HCT116 (cell line): ENCODE measurements at regions not wholly inside any gene's neighbourhood (a gene's known extent, or its start where the extent isn't known, plus 50 kb on each side); places are given as distances from the start of the nearest gene placed in this dataset.

Experiments used
- ATAC-seq: fragments of 200-7000 bp; cut with Tn5 transposase; 2 replicates; pipeline ENCODE4 v1.9.1; 2020; ENCODE audit warnings: mild to moderate bottlenecking, moderate library complexity
- BruUV-seq: library from RNA; stranded (reverse); fragments of 400-500 nt; replicated peaks from 2 replicates; lab custom pipeline; 2021; lab: Mats Ljungman, UMichigan
- CTCF ChIA-PET: fragments of 300-600 bp; sonication (Branson Sonifier 250); formaldehyde crosslinking; loops from one replicate; lab custom pipeline; 2021; ENCODE audit warnings: antibody characterized with exemption; lab: Charles Lee
- POLR2A ChIA-PET: fragments of 300-600, 350-600 bp; sonication (Branson Sonifier 250); formaldehyde crosslinking; loops from one replicate; lab custom pipeline; 2021; ENCODE audit warnings: antibody characterized with exemption; lab: Charles Lee
- RAD21 ChIA-PET, 2 experiments: fragments of 300-600 bp; sonication (Branson Sonifier 250); formaldehyde crosslinking; loops; one replicate each; lab custom pipeline; 2023; ENCODE audit warnings: low total read pairs in 2 of 2; ENCODE audit not compliant: uncharacterized antibody in 2 of 2, unreplicated experiment in 2 of 2, low non-redundant PET in 1 of 2; lab: Charles Lee
- DNase-seq: peaks from one replicate; pipeline ENCODE4 v3.0.0-alpha.2; 2010; ENCODE audit warnings: low read depth, low spot score
- H2AFZ ChIP-seq: fragments of 200-600 bp; shearing (Covaris generic), sonication (generic); 2 replicates; pipeline ENCODE4 v1.6.1; 2017; ENCODE audit warnings: low read depth, mixed run types, mixed read lengths, antibody characterized with exemption, low read length; ENCODE audit not compliant: poor library complexity, severe bottlenecking
- H3K27ac ChIP-seq: 2 replicates; pipeline ENCODE4 v1.5.1; 2012; ENCODE audit warnings: low read depth, low read length
- H3K27me3 ChIP-seq: fragments of 200-600 bp; sonication (generic); 2 replicates; pipeline ENCODE4 v1.6.1; 2016; ENCODE audit warnings: mixed run types, low read length, mixed read lengths; ENCODE audit not compliant: insufficient read depth
- H3K36me3 ChIP-seq, 2 experiments: fragments of 200-500 bp in 1 of 2; fragments of 200-600 bp in 1 of 2; sonication (Bioruptor generic) in 1 of 2; sonication (generic) in 1 of 2; 2 replicates each; pipeline versions ENCODE4 v1.5.1 to v1.6.1; 2014 to 2016; ENCODE audit warnings: low read length in 2 of 2, inconsistent platforms in 1 of 2, mixed read lengths in 1 of 2, mixed run types in 1 of 2; ENCODE audit not compliant: insufficient read depth in 2 of 2, control insufficient read depth in 1 of 2
- H3K4me1 ChIP-seq, 2 experiments: fragments of 200-600 bp in 1 of 2; sonication (generic) in 1 of 2; 2 replicates each; pipeline versions ENCODE4 v1.5.1 to v1.6.1; 2012 to 2017; ENCODE audit warnings: low read length in 2 of 2, inconsistent platforms in 1 of 2, mild to moderate bottlenecking in 1 of 2, mixed read lengths in 1 of 2, mixed run types in 1 of 2, moderate library complexity in 1 of 2; ENCODE audit not compliant: insufficient read depth in 2 of 2, control insufficient read depth in 1 of 2
- H3K4me2 ChIP-seq: fragments of 200-600 bp; sonication (generic); 2 replicates; pipeline ENCODE4 v1.6.1; 2017; ENCODE audit warnings: mixed run types, low read length, mixed read lengths
- H3K4me3 ChIP-seq, 2 experiments: fragments of 200-600 bp in 1 of 2; sonication (generic) in 1 of 2; replicated peaks in 1 of 2; 2 replicates each; pipeline ENCODE4 v1.5.1; 2011 to 2016; ENCODE audit warnings: low read length in 2 of 2, control low read depth in 1 of 2, low read depth in 1 of 2, mild to moderate bottlenecking in 1 of 2, mixed read lengths in 1 of 2, mixed run types in 1 of 2
- H3K79me2 ChIP-seq: fragments of 200-600 bp; sonication (generic); 2 replicates; pipeline ENCODE4 v1.6.1; 2017; ENCODE audit warnings: mild to moderate bottlenecking, mixed run types, low read length, moderate library complexity, mixed read lengths; ENCODE audit not compliant: insufficient read depth
- H3K9ac ChIP-seq: fragments of 200-600 bp; sonication (generic); 2 replicates; pipeline ENCODE4 v1.6.1; 2016; ENCODE audit warnings: low read length, mixed read lengths
- H3K9me2 ChIP-seq: fragments of 200-600 bp; sonication (generic), shearing (Covaris generic); 2 replicates; pipeline ENCODE4 v1.6.1; 2017; ENCODE audit warnings: mixed run types, mild to moderate bottlenecking, moderate library complexity; ENCODE audit not compliant: insufficient read depth
- H3K9me3 ChIP-seq, 2 experiments: fragments of 200-500 bp in 1 of 2; fragments of 200-600 bp in 1 of 2; sonication (Bioruptor generic) in 1 of 2; sonication (generic) in 1 of 2; 2 replicates each; pipeline ENCODE4 v1.6.1; 2014 to 2017; ENCODE audit warnings: low read length in 2 of 2, mixed read lengths in 2 of 2, inconsistent platforms in 1 of 2, low read depth in 1 of 2, mild to moderate bottlenecking in 1 of 2, mixed run types in 1 of 2, moderate library complexity in 1 of 2; ENCODE audit not compliant: control insufficient read depth in 1 of 2, insufficient read depth in 1 of 2
- H4K20me1 ChIP-seq: fragments of 200-600 bp; sonication (generic), shearing (Covaris generic); 2 replicates; pipeline ENCODE4 v1.6.1; 2017; ENCODE audit warnings: mixed run types, mild to moderate bottlenecking, moderate library complexity; ENCODE audit not compliant: insufficient read depth
- CEBPB ChIP-seq: IDR thresholded peaks from 2 replicates; pipeline ENCODE4 v1.6.1; 2012; ENCODE audit warnings: low read depth
- EGR1 ChIP-seq: IDR thresholded peaks from 2 replicates; pipeline ENCODE4 v1.6.1; 2012; ENCODE audit warnings: low read depth
- EZH2phosphoT487 ChIP-seq: fragments of 200-600 bp; IDR thresholded peaks from 2 replicates; pipeline ENCODE4 v1.6.1; 2018; ENCODE audit warnings: antibody characterized with exemption, borderline replicate concordance
- FOSL1 ChIP-seq: IDR thresholded peaks from 2 replicates; pipeline ENCODE4 v1.6.1; 2012; ENCODE audit warnings: low read depth
- RAD21 ChIP-seq: IDR thresholded peaks from 2 replicates; pipeline ENCODE4 v1.6.1; 2012; ENCODE audit warnings: low read depth, mild to moderate bottlenecking
- SIN3A ChIP-seq: IDR thresholded peaks from 2 replicates; pipeline ENCODE4 v1.6.1; 2012; ENCODE audit warnings: low read depth
- SP1 ChIP-seq: IDR thresholded peaks from 2 replicates; pipeline ENCODE4 v1.6.1; 2012; ENCODE audit warnings: low read depth
- TCF7L2 ChIP-seq: IDR thresholded peaks from 2 replicates; pipeline ENCODE4 v1.7.0; 2011; ENCODE audit warnings: borderline replicate concordance, inconsistent platforms; ENCODE audit not compliant: insufficient read depth, insufficient read length; ENCODE audit errors: extremely low read depth
- YY1 ChIP-seq: IDR thresholded peaks from 2 replicates; pipeline ENCODE4 v1.6.1; 2011; ENCODE audit warnings: low read length, low read depth, moderate library complexity, mild to moderate bottlenecking; ENCODE audit not compliant: insufficient replicate concordance; ENCODE audit errors: extremely low read depth
- ZNF274 ChIP-seq: fragments of 200-500 bp; sonication (Bioruptor generic); IDR thresholded peaks from 2 replicates; pipeline ENCODE4 v1.6.1; 2014; ENCODE audit warnings: mild to moderate bottlenecking, low read depth, low read length, inconsistent platforms
- intact Hi-C: fragments of 100-400 bp; cut with micrococcal nuclease; formaldehyde crosslinking; loops from 2 replicates; pipeline ENCODE4 v1.10.0; 2022
- TF ChIP-seq, protein P1 (sequence below): IDR thresholded peaks from 2 replicates; pipeline ENCODE4 v1.6.1; 2012
- TF ChIP-seq, protein P2 (sequence below), 3 experiments: fragments of 200-600 bp in 1 of 3; sonication (generic) in 1 of 3; IDR thresholded peaks in 2 of 3; conservative IDR thresholded peaks in 1 of 3; 2 replicates each; pipeline ENCODE4 v1.5.1; 2012 to 2017; ENCODE audit warnings: low read depth in 2 of 3, low read length in 2 of 3, antibody characterized with exemption in 1 of 3, borderline replicate concordance in 1 of 3, control low read depth in 1 of 3, mild to moderate bottlenecking in 1 of 3, mixed read lengths in 1 of 3, mixed run types in 1 of 3, moderate library complexity in 1 of 3; ENCODE audit not compliant: insufficient read depth in 1 of 3
- TF ChIP-seq, protein P3 (sequence below): IDR thresholded peaks from 2 replicates; pipeline ENCODE4 v1.6.1; 2012; ENCODE audit warnings: low read depth
- TF ChIP-seq, protein P4 (sequence below): IDR thresholded peaks from 2 replicates; pipeline ENCODE4 v1.6.1; 2011; ENCODE audit warnings: mild to moderate bottlenecking, low read length, moderate library complexity; ENCODE audit not compliant: insufficient replicate concordance; ENCODE audit errors: extremely low read depth

DNA sequence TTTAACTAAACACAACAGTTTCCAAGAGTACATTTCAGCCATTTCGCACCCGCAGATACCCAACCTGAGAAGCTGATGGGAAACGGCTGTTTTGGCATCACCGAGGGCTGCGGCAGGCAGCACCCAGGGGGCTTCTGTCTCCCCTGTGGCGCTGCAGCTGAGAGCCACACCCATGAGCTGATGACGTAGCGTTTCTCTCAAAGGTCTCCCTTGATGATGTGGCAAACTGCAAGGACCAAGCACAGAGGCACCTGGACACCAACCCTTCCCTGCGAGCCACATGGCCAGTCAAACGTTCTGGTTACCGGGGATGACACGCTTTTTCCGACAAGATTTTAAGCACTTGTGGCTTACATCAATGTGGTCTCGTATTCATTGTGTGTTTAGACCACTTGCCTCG is 150.8 kb upstream of the ERG start:
- intact Hi-C loops, result no loop called here
- POLR2A ChIA-PET, result no interaction called here

DNA sequence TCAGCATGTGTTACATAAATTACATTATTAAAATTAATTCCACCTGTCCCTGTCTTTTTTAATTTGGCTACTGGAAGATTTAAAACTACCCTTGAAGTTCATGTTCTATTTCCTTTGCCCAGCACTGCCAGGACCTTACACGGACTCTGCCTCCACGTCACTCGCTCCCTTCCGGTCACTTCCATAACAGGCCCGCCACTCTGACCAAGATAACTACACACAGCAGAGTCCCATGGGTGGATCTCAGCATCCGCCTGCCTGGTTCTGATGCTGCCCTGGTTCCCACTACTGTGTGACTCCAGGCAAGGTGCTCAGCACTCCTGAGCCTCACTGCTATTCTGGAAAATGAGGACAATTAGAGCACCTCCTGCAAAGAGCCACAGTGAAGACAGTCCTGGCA is 153.3 kb upstream of the ERG start:
- DNase-seq, result no peak
- Histone ChIP-seq H3K36me3 (no peaks in the 10 kb centered on the region), H3K27me3 (peaks cover 56% of the 10 kb centered on the region), H3K4me2 (no peak overlapping the region), H3K9me3 (no peaks in the 10 kb centered on the region), H2AFZ (no peak overlapping the region), H3K9me2 (no peaks in the 10 kb centered on the region), H3K79me2 (no peaks in the 10 kb centered on the region), H3K27ac (no peak overlapping the region), H4K20me1 (no peaks in the 10 kb centered on the region), H3K4me1 (no peaks in the 10 kb centered on the region), H3K4me3 (no peak overlapping the region), H3K9ac (no peak overlapping the region)
- intact Hi-C loops, result no loop called here
- no peak for ATAC-seq
- no TSS peak for BruUV-seq
- POLR2A ChIA-PET, result no interaction called here
- CTCF ChIA-PET, result no interaction called here
- RAD21 ChIA-PET, result no interaction called here
- TF ChIP-seq EZH2phosphoT487 (no peak), FOSL1 (no peak), CEBPB (no peak), YY1 (no peak), ZNF274 (no peak), RAD21 (no peak), SIN3A (no peak), EGR1 (no peak), SP1 (no peak)
- TF ChIP-seq, protein P1, sequence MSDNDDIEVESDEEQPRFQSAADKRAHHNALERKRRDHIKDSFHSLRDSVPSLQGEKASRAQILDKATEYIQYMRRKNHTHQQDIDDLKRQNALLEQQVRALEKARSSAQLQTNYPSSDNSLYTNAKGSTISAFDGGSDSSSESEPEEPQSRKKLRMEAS, result no peak
- TF ChIP-seq, protein P2, sequence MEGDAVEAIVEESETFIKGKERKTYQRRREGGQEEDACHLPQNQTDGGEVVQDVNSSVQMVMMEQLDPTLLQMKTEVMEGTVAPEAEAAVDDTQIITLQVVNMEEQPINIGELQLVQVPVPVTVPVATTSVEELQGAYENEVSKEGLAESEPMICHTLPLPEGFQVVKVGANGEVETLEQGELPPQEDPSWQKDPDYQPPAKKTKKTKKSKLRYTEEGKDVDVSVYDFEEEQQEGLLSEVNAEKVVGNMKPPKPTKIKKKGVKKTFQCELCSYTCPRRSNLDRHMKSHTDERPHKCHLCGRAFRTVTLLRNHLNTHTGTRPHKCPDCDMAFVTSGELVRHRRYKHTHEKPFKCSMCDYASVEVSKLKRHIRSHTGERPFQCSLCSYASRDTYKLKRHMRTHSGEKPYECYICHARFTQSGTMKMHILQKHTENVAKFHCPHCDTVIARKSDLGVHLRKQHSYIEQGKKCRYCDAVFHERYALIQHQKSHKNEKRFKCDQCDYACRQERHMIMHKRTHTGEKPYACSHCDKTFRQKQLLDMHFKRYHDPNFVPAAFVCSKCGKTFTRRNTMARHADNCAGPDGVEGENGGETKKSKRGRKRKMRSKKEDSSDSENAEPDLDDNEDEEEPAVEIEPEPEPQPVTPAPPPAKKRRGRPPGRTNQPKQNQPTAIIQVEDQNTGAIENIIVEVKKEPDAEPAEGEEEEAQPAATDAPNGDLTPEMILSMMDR (IDR thresholded peaks at IDR 0.05 in 2 of 3, conservative IDR thresholded peaks at IDR 0.05 in 1 of 3; ENCODE audit: borderline replicate concordance in 1 of 3, insufficient read depth in 1 of 3, low read depth in 2 of 3, low read length in 2 of 3), result no peak
- TF ChIP-seq, protein P3, sequence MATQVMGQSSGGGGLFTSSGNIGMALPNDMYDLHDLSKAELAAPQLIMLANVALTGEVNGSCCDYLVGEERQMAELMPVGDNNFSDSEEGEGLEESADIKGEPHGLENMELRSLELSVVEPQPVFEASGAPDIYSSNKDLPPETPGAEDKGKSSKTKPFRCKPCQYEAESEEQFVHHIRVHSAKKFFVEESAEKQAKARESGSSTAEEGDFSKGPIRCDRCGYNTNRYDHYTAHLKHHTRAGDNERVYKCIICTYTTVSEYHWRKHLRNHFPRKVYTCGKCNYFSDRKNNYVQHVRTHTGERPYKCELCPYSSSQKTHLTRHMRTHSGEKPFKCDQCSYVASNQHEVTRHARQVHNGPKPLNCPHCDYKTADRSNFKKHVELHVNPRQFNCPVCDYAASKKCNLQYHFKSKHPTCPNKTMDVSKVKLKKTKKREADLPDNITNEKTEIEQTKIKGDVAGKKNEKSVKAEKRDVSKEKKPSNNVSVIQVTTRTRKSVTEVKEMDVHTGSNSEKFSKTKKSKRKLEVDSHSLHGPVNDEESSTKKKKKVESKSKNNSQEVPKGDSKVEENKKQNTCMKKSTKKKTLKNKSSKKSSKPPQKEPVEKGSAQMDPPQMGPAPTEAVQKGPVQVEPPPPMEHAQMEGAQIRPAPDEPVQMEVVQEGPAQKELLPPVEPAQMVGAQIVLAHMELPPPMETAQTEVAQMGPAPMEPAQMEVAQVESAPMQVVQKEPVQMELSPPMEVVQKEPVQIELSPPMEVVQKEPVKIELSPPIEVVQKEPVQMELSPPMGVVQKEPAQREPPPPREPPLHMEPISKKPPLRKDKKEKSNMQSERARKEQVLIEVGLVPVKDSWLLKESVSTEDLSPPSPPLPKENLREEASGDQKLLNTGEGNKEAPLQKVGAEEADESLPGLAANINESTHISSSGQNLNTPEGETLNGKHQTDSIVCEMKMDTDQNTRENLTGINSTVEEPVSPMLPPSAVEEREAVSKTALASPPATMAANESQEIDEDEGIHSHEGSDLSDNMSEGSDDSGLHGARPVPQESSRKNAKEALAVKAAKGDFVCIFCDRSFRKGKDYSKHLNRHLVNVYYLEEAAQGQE, result no peak
- TF ChIP-seq, protein P4, sequence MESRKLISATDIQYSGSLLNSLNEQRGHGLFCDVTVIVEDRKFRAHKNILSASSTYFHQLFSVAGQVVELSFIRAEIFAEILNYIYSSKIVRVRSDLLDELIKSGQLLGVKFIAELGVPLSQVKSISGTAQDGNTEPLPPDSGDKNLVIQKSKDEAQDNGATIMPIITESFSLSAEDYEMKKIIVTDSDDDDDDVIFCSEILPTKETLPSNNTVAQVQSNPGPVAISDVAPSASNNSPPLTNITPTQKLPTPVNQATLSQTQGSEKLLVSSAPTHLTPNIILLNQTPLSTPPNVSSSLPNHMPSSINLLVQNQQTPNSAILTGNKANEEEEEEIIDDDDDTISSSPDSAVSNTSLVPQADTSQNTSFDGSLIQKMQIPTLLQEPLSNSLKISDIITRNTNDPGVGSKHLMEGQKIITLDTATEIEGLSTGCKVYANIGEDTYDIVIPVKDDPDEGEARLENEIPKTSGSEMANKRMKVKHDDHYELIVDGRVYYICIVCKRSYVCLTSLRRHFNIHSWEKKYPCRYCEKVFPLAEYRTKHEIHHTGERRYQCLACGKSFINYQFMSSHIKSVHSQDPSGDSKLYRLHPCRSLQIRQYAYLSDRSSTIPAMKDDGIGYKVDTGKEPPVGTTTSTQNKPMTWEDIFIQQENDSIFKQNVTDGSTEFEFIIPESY, result no peak

More for the DNA sequence above, 150.8 kb upstream of the ERG start:
- no peak for ATAC-seq
- H3K4me1 ChIP-seq, result no peaks in the 10 kb centered on the region
- H3K4me3 ChIP-seq, result no peak overlapping the region
- no peak overlapping the region for H3K9ac ChIP-seq
- ChIA-PET CTCF (no interaction called here), RAD21 (no interaction called here)
- H4K20me1 ChIP-seq, result no peaks in the 10 kb centered on the region
- TF ChIP-seq TCF7L2, result no peak
- no peaks in the 10 kb centered on the region for H3K36me3 ChIP-seq
- no peak overlapping the region for H3K4me2 ChIP-seq
- no peaks in the 10 kb centered on the region for H3K79me2 ChIP-seq
- BruUV-seq, result no TSS peak
- H3K9me3 ChIP-seq, result no peaks in the 10 kb centered on the region
- DNase-seq, result no peak
- no peak overlapping the region for H2AFZ ChIP-seq
- H3K27me3 ChIP-seq, result peaks cover 35% of the 10 kb centered on the region
- H3K9me2 ChIP-seq, result no peaks in the 10 kb centered on the region
- no peak overlapping the region for H3K27ac ChIP-seq
